HG03378 (cell line): ENCODE measurements at regions not wholly inside any gene's neighbourhood (a gene's known extent, or its start where the extent isn't known, plus 50 kb on each side); places are given as distances from the start of the nearest gene placed in this dataset.

Experiments
- ATAC-seq: cut with Tn5 transposase; IDR thresholded peaks from one replicate; pipeline ENCODE4 v1.9.1; 2021; ENCODE audit warnings: mild to moderate bottlenecking, moderate library complexity; ENCODE audit not compliant: unreplicated experiment

- ATAC-seq: no peak
These were observed 263.0 kb upstream of the CADM1 start for GRCh38 chr11:115767047-115767802.

GRCh38 chr11:115766561-115766960, 262.3 kb upstream of the CADM1 start:
- ATAC-seq: no peak

GRCh38 chr11:115765803-115766239, 261.6 kb upstream of the CADM1 start:
- ATAC-seq: no peak

GRCh38 chr11:115764176-115764575, 260.0 kb upstream of the CADM1 start:
- ATAC-seq: no peak

- ATAC-seq: no peak
These were observed 257.6 kb upstream of the CADM1 start for GRCh38 chr11:115761817-115762216.

- no peak for ATAC-seq
These were observed 257.1 kb upstream of the CADM1 start for GRCh38 chr11:115761348-115761747.

GRCh38 chr11:115760461-115761320, 256.5 kb upstream of the CADM1 start:
- no peak for ATAC-seq

GRCh38 chr11:115759622-115760460, 255.6 kb upstream of the CADM1 start:
- no peak for ATAC-seq

- ATAC-seq: no peak
These were observed 253.8 kb upstream of the CADM1 start for GRCh38 chr11:115758011-115758410.

- ATAC-seq: no peak
These were observed 247.2 kb upstream of the CADM1 start for GRCh38 chr11:115751243-115752015.

- no peak for ATAC-seq
These were observed 241.6 kb upstream of the CADM1 start for GRCh38 chr11:115745610-115746512.

GRCh38 chr11:115745066-115745465, 240.9 kb upstream of the CADM1 start:
- ATAC-seq: no peak

GRCh38 chr11:115743719-115744118, 239.5 kb upstream of the CADM1 start:
- ATAC-seq: no peak

- no peak for ATAC-seq
These were observed 237.3 kb upstream of the CADM1 start for GRCh38 chr11:115741376-115742107.

- no peak for ATAC-seq
These were observed 236.1 kb upstream of the CADM1 start for GRCh38 chr11:115740324-115740723.

- ATAC-seq: no peak
These were observed 235.7 kb upstream of the CADM1 start for GRCh38 chr11:115739878-115740277.

GRCh38 chr11:115739146-115739545, 234.9 kb upstream of the CADM1 start:
- no peak for ATAC-seq

GRCh38 chr11:115737875-115738274, 233.7 kb upstream of the CADM1 start:
- ATAC-seq: no peak

GRCh38 chr11:115736146-115736545, 231.9 kb upstream of the CADM1 start:
- no peak for ATAC-seq
